ENCODE measurements at regions not wholly inside any gene's neighbourhood (a gene's known extent, or its start where the extent isn't known, plus 50 kb on each side); places are given as distances from the start of the nearest gene placed in this dataset.

DNA sequence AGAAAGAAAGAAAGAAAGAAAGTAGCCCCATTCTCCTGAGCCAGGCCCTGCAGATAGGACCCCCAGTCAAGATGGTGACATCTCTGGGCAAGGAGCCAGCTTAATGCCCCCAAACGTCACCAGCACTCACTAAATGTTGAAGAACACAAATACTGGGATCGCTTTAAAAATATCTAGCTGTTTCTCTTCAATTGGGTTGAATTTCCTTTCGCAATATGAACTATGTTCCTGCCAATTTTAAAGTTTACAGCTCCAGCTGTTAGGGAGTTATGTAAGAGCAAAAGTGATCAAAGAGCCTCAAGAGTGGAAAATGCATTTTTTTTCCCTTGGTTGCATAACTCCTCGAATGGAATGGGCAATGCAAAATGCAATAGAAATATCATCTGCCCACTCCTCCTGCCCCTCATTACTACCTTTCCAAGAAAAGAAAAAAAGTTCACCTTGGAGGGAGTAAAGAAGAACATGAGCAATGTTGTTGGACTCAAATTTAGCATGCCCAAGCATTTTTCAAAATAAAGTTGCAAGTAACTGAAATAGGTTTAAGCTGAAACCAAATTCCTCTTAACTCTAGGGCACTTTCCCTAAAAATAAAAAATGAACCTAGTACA, 244.2 kb upstream of the PIK3R1 start:
- WGBS, result 29% methylated on average over 4 of the region's 4 CpGs
- H3K4me1 ChIP-seq (ENCODE audit: insufficient read depth), result no peaks in the 10 kb centered on the region
- H3K27ac ChIP-seq (ENCODE audit: low read depth), result no peak overlapping the region
- no peaks in the 10 kb centered on the region for H3K36me3 ChIP-seq (ENCODE audit: insufficient read depth)
- no peak overlapping the region for H3K4me3 ChIP-seq (ENCODE audit: low read depth, low read length)
- DNase-seq (ENCODE audit: extremely low spot score), result no peak

DNA sequence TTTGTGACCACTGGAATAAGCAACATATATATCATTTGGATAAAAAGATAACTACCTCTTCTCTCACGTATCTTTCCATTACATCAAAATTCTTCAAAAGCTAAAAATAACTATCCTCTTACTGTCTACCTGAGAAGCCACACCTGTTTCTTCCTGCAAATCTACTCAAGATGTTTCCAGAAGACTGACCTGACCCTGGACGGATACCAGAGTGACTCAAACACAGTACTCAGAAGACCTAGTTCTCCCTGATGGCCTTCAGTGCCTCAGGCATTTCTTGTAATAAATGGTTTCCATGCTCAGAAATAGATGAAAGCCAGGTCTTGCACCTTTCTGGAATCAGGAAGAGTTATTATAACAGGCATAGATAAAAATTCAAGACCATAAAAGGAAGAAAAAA, 245.9 kb upstream of the PIK3R1 start:
- WGBS, result 87% methylated on average over 2 of the region's 2 CpGs
- no peak overlapping the region for H3K27ac ChIP-seq (ENCODE audit: low read depth)
- DNase-seq (ENCODE audit: extremely low spot score), result no peak

DNA sequence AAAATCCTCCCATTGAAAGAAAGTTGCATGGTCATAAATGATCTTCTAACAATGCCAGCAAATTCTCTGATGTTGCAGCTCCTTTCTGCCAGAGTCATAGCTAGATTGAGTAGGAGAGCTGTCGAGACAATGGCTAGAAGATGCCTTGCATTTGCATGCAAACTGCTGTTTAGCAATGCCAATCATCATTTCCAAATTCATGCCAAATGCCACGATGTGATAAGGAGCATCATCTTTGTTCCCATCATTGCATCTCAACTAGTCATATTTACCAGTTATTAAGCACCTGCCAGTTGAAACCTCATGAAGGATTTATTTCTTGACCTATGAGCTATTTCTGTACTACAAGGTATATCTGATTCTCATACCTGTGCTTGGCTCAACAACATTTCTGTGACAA, 246.4 kb upstream of the PIK3R1 start:
- Histone ChIP-seq H3K4me3 (ENCODE audit: low read depth, low read length) (no peak overlapping the region), H3K27ac (ENCODE audit: low read depth) (no peak overlapping the region), H3K4me1 (ENCODE audit: insufficient read depth) (no peaks in the 10 kb centered on the region), H3K36me3 (ENCODE audit: insufficient read depth) (no peaks in the 10 kb centered on the region)
- WGBS, result 78% methylated on average over 2 of the region's 2 CpGs
- no peak for DNase-seq (ENCODE audit: extremely low spot score)

More for the DNA sequence above, 245.9 kb upstream of the PIK3R1 start:
- H3K4me3 ChIP-seq (ENCODE audit: low read depth, low read length), result no peak overlapping the region
- no peaks in the 10 kb centered on the region for H3K4me1 ChIP-seq (ENCODE audit: insufficient read depth)
- no peaks in the 10 kb centered on the region for H3K36me3 ChIP-seq (ENCODE audit: insufficient read depth)

DNA sequence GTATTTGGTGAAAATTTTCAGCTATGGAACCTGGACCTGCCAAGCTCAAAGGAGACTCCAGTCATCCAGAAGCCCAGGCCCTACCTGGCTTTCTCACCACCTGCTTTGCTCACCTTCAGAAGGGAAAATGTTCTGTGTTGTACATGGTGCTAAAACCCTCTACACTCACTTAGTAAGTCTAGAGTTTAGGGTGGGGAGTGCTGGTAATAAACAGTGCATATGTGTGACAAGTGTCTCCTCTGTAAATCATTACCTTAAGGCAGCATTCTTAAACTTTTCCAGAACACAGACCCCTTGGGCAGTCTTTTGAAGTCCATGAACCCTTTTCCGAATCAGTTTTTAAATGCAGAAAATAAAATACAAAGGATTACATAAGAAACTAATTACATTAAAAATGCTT, 248.8 kb upstream of the PIK3R1 start:
- no peak overlapping the region for H3K4me3 ChIP-seq (ENCODE audit: low read depth, low read length)
- no peaks in the 10 kb centered on the region for H3K36me3 ChIP-seq (ENCODE audit: insufficient read depth)
- DNase-seq (ENCODE audit: extremely low spot score), result no peak
- H3K27ac ChIP-seq (ENCODE audit: low read depth), result no peak overlapping the region
- no peaks in the 10 kb centered on the region for H3K4me1 ChIP-seq (ENCODE audit: insufficient read depth)
- WGBS, result 98% methylated on average over 1 of the region's 1 CpG

DNA sequence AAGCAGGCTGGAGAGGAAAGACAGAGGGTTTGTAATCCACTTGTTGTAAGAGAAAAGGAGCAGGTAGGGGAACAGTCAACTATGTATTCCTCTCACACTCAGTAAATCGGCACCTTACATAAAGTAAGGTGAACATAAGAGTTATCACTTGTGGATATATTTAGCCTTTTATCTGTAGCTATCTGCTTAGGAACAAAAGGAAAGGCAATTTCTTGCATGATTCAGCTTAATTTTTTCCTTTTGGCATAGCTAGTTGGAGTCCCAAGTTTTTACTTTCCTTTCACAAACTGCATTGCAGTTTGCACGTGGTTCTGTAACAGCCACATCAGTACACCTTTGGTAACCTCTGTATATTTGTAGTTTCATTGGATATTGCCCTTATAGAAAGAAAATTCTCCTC, 250.9 kb upstream of the PIK3R1 start:
- Histone ChIP-seq H3K4me1 (ENCODE audit: insufficient read depth) (no peaks in the 10 kb centered on the region), H3K4me3 (ENCODE audit: low read depth, low read length) (no peak overlapping the region), H3K36me3 (ENCODE audit: insufficient read depth) (no peaks in the 10 kb centered on the region), H3K27ac (ENCODE audit: low read depth) (no peak overlapping the region)
- no peak for DNase-seq (ENCODE audit: extremely low spot score)
- WGBS, result 63% methylated on average over 2 of the region's 2 CpGs

DNA sequence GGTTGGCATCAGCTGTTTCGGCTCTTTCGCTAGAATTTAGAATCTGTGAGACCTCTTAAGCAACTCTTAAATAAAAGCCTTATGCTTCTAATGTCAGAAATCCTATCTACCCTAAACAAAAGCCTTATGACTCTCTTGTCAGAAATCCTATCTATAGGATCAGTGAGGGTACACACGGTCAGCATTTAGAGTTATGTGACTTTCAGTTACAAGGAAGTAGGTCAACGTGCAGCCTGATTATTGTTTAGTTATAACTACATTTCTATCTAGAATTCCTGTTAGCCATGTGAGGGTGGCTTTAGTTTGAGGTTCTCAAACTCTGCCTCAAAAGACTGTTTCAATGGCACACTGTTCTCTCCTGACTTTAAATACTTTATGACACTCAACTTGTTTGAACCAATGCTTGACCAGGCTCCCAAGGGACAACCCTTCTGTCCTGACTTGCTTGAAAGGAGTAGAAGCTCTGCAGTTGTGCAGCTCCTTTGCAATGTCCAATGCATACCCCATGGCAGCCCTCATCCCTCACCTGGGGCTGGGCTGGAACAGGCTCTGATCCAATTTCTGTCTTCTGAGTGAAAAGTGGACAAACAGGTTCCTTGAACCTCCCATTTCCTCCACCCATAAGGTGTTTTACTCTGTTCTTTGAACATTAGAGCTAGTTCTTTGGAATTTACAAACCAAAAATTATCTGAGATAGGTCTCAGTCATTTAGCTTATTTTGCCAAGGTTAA, 251.6 kb upstream of the PIK3R1 start:
- 90% methylated on average over 4 of the region's 4 CpGs for WGBS
- no peak overlapping the region for H3K4me3 ChIP-seq (ENCODE audit: low read depth, low read length)
- H3K27ac ChIP-seq (ENCODE audit: low read depth), result no peak overlapping the region
- DNase-seq (ENCODE audit: extremely low spot score), result no peak
- H3K36me3 ChIP-seq (ENCODE audit: insufficient read depth), result no peaks in the 10 kb centered on the region
- no peaks in the 10 kb centered on the region for H3K4me1 ChIP-seq (ENCODE audit: insufficient read depth)

DNA sequence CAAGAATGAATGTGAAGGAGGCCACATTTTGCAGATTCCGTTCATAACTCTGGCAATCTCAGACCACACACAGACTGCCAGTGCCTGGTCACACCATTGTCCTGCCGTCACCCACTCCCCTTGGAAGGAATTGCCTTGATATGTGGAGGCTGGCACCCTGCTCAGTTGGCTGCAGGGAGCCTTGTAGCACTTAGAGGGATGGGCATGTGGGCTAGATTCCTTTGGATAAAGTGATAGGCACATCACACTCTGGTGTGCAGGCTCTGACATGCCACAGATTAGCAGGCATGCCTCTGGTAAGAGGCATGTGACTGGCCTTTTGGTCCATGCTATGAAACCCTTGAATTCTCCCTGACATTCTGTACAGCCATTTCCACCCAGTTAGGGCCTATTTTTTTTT, 254.6 kb upstream of the PIK3R1 start:
- no peak for DNase-seq (ENCODE audit: extremely low spot score)
- H3K4me1 ChIP-seq (ENCODE audit: insufficient read depth), result no peaks in the 10 kb centered on the region
- H3K4me3 ChIP-seq (ENCODE audit: low read depth, low read length), result no peak overlapping the region
- H3K36me3 ChIP-seq (ENCODE audit: insufficient read depth), result no peaks in the 10 kb centered on the region
- WGBS, result 75% methylated on average over 2 of the region's 2 CpGs
- no peak overlapping the region for H3K27ac ChIP-seq (ENCODE audit: low read depth)

DNA sequence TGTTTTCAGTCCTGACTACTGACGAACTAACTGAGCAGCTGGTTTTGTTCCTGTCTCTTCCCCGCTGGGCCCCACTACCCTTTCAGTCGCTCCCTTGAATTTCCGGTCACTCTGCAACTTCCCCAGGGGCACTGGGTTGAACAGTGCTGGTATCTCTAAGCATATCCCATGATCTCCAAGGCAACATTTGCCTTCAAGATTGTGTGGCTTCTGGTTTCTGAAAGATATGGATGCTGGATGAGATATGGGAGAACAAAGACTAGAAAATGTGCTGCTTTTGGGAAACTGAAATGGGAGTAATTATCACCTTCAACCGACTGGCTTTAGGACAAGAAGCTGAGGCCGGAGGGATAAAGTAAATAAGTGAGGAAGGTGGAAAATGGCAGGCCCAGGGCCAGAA, 258.2 kb upstream of the PIK3R1 start:
- Histone ChIP-seq H3K36me3 (ENCODE audit: insufficient read depth) (no peaks in the 10 kb centered on the region), H3K4me3 (ENCODE audit: low read depth, low read length) (no peak overlapping the region), H3K4me1 (ENCODE audit: insufficient read depth) (no peaks in the 10 kb centered on the region), H3K27ac (ENCODE audit: low read depth) (no peak overlapping the region)
- DNase-seq (ENCODE audit: extremely low spot score), result no peak
- 81% methylated on average over 6 of the region's 6 CpGs for WGBS

DNA sequence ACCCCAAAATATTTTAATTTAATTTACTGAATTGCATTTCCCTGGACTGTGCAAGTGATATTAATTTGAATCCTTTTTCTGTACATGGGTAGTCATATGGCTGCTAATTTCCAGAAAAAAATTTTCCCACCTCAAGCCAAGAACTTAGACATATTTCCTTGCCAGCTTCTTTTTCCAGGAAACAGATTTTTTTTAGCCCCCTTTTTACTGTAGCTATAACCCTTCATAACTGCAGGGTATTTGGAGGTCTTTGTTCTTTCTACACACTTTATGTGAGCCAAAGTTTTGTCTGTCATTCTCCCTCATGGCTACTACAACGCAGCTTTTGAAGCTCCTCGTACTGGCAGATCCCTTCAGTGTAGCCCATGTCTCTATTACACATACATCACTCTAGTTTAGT, 261.2 kb upstream of the PIK3R1 start:
- no peak for DNase-seq (ENCODE audit: extremely low spot score)
- WGBS, result 75% methylated on average over 2 of the region's 2 CpGs
- H3K4me3 ChIP-seq (ENCODE audit: low read depth, low read length), result no peak overlapping the region

DNA sequence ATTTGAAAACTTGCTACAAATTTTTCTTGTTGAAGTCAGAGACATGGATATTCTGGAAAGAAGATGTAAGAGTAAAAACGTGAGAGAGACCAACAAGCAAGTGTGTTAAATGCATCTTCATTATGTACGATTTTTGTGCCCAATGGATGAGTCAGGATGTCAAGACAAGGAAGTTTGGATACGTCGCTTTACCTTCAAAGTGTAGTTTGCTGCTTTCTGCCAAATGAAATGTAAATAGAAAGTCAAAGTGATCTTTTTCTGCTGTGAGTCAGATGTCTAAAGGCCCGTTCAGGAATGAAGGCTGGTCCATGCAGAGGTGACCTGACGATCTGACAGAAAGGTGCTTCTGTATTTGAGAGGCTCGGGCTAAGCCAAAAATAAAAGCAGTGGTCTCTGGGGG, 273.1 kb upstream of the PIK3R1 start:
- 36% methylated on average over 7 of the region's 7 CpGs for WGBS
- Histone ChIP-seq H3K27ac (ENCODE audit: low read depth) (no peak overlapping the region), H3K36me3 (ENCODE audit: insufficient read depth) (no peaks in the 10 kb centered on the region), H3K4me3 (ENCODE audit: low read depth, low read length) (no peak overlapping the region), H3K4me1 (ENCODE audit: insufficient read depth) (no peaks in the 10 kb centered on the region)
- no peak for DNase-seq (ENCODE audit: extremely low spot score)

More for the DNA sequence above, 261.2 kb upstream of the PIK3R1 start:
- H3K4me1 ChIP-seq (ENCODE audit: insufficient read depth), result no peaks in the 10 kb centered on the region
- H3K27ac ChIP-seq (ENCODE audit: low read depth), result no peak overlapping the region
- no peaks in the 10 kb centered on the region for H3K36me3 ChIP-seq (ENCODE audit: insufficient read depth)

DNA sequence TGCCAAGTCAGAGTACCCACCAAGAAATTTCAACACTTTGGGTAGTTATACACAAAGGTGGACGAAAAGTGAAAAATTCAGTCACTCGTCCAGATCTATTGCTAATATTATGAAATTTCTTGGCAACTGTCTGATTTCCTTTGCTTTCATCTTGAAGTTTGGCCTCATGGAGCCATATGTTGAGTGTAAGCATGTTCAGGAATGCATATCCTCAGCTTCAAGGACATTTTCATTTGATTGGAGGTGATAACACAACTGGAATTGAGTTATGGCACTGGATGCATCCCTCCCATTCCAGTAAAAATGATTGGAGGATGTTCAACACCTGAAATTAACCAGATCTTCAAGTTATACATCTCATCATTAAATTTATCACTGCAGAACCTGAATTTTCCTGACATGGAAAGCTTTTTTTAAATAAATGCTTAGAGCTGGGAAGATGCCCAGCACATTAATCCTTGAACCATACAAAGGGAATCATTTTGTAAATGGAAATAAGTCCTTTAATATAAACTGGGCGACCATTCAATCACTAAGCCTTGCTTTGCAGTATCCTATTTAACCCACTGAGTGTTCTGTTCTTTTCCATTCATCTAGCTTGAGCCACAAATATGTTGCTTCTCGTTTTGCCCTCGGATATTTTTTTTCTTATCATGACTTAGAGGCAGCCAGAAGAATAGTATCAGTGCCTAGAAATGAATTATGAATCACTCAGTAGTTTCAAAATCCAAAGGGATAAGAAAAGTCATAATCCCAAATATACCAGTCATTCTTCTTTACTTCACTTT, 273.7 kb upstream of the PIK3R1 start:
- Histone ChIP-seq H3K4me3 (ENCODE audit: low read depth, low read length) (no peak overlapping the region), H3K36me3 (ENCODE audit: insufficient read depth) (no peaks in the 10 kb centered on the region), H3K4me1 (ENCODE audit: insufficient read depth) (no peaks in the 10 kb centered on the region), H3K27ac (ENCODE audit: low read depth) (no peak overlapping the region)
- WGBS, result 26% methylated on average over 5 of the region's 5 CpGs
- DNase-seq (ENCODE audit: extremely low spot score), result no peak

DNA sequence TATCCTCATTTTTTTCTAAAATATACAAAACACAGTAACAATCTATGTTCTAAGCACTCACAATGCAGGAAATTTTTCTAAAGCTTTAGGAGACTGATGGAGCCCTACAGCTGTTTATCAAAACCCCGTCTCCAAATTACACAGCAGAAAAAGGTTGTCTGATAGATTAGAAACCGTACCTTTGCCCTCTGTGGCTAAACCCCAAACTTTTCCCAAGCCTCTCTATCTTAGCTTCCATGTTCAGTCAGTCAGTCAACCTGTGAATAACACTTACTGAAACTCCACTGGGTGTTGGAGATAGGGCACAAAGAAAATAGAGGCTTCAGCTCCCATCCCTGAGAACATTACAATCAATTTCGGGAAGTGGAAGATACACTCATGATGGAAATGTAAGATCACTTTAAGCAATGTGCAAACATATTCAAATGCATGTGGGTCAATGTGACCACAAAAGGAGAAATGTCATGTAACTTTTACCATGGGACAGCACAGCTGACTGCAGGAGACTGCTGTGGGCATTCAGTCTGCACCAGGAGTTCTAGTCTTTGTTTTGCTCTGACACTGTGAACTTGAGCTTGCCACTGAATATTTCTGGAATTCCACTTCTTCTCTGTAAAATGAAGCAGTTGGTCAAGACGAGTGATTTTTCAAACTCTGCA, 279.5 kb upstream of the PIK3R1 start:
- Histone ChIP-seq H3K36me3 (ENCODE audit: insufficient read depth) (no peaks in the 10 kb centered on the region), H3K4me1 (ENCODE audit: insufficient read depth) (no peaks in the 10 kb centered on the region), H3K4me3 (ENCODE audit: low read depth, low read length) (no peak overlapping the region), H3K27ac (ENCODE audit: low read depth) (no peak overlapping the region)
- WGBS, result 72% methylated on average over 4 of the region's 4 CpGs
- DNase-seq (ENCODE audit: extremely low spot score), result no peak

DNA sequence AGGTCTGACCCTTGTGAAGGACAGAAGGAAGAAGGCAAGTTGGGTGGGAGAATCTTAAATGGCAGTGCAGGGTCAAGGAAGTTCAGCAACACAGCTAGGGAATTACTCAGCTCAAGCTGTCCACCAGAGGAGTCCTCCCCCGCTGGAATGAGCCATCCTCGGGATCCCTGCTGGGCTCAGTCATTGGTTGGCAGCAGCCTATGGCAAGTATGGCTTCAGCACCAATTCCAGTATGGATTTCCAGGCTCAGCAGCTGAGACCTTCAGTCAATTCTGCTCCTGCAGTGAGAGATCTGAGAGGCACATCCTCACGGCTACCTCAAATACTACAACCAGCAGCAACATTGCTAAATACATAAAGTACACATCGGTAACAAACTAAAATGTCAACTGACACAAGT, 280.6 kb upstream of the PIK3R1 start:
- WGBS, result 96% methylated on average over 4 of the region's 4 CpGs
- DNase-seq (ENCODE audit: extremely low spot score), result no peak
- H3K4me1 ChIP-seq (ENCODE audit: insufficient read depth), result no peaks in the 10 kb centered on the region
- H3K36me3 ChIP-seq (ENCODE audit: insufficient read depth), result no peaks in the 10 kb centered on the region
- no peak overlapping the region for H3K27ac ChIP-seq (ENCODE audit: low read depth)
- H3K4me3 ChIP-seq (ENCODE audit: low read depth, low read length), result no peak overlapping the region

DNA sequence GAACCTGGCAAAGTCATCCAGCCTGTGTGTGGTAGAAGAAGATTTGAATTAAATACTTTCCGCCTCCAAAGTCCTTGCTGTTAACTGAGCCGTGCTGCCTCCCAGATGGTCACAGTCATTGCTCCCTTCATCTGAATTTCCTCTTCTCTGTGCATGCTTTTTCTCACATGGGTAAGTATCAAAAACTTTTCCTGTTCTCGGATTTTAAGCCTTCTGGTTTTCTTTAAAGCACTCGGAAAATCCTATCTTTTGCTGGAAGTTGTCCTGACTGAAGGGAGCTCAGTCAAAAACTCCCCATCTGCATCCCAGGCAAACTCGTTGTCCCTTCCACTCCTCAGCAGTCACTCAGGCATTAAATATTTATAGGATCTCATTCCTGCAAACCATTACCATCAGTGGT, 290.0 kb upstream of the PIK3R1 start:
- H3K4me1 ChIP-seq (ENCODE audit: insufficient read depth), result no peaks in the 10 kb centered on the region
- WGBS, result 84% methylated on average over 5 of the region's 5 CpGs
- no peak overlapping the region for H3K27ac ChIP-seq (ENCODE audit: low read depth)
- H3K36me3 ChIP-seq (ENCODE audit: insufficient read depth), result no peaks in the 10 kb centered on the region
- no peak overlapping the region for H3K4me3 ChIP-seq (ENCODE audit: low read depth, low read length)
- no peak for DNase-seq (ENCODE audit: extremely low spot score)

Measured in urinary bladder (tissue), 3 donors.